ENCODE measurements at regions not wholly inside any gene's neighbourhood (a gene's known extent, or its start where the extent isn't known, plus 50 kb on each side); places are given as distances from the start of the nearest gene placed in this dataset.

GRCh38 chr5:135251093-135251492, 147.9 kb downstream of the MACROH2A1 start:
- H3K79me2 ChIP-seq (ENCODE audit: insufficient read depth), result no peaks in the 10 kb centered on the region
- H3F3A ChIP-seq (replicated peaks; ENCODE audit: insufficient read depth), result peaks cover 19% of the 10 kb centered on the region
- POLR2A ChIA-PET, result no interaction called here
- no peak for DNase-seq
- no peaks in the 10 kb centered on the region for H3K27me3 ChIP-seq (ENCODE audit: insufficient read depth)
- H3K27ac ChIP-seq (ENCODE audit: low read depth in 2 of 2, low read length in 1 of 2), result no peak overlapping the region
- H3K9me3 ChIP-seq, result no peaks in the 10 kb centered on the region
- CTCF ChIA-PET, result no interaction called here
- no peaks in the 10 kb centered on the region for H3K9me2 ChIP-seq
- H3K9ac ChIP-seq, result no peak overlapping the region
- 91% methylated on average over 8 of the region's 8 CpGs for whole genome bisulfite sequencing (ENCODE audit: low lambda C conversion rate)
- H4K20me1 ChIP-seq (ENCODE audit: insufficient read depth), result no peaks in the 10 kb centered on the region
- H3K4me2 ChIP-seq, result no peak overlapping the region
- H3K36me3 ChIP-seq (replicated peaks in 1 of 2; ENCODE audit: control insufficient read depth in 1 of 2, insufficient read depth in 2 of 2, low read length in 1 of 2), result no peaks in the 10 kb centered on the region
- no peak overlapping the region for H2AFZ ChIP-seq (ENCODE audit: low read depth)
- H3K4me3 ChIP-seq (ENCODE audit: low read depth in 2 of 2, low read length in 1 of 2), result no peak overlapping the region
- TF ChIP-seq RAD21 (IDR thresholded peaks at IDR 0.05; ENCODE audit: low read length) (no peak), NFIC (IDR thresholded peaks at IDR 0.05; ENCODE audit: borderline replicate concordance) (no peak), FOSL2 (IDR thresholded peaks at IDR 0.05; ENCODE audit: borderline replicate concordance, low read depth) (no peak), TAF1 (IDR thresholded peaks at IDR 0.05; ENCODE audit: borderline replicate concordance, low read depth, low read length) (no peak), RFX5 (IDR thresholded peaks at IDR 0.05; ENCODE audit: low read length) (no peak), TCF12 (IDR thresholded peaks at IDR 0.05) (no peak), ZBTB33 (IDR thresholded peaks at IDR 0.05; ENCODE audit: borderline replicate concordance, low read depth) (no peak), SMC3 (IDR thresholded peaks at IDR 0.05; ENCODE audit: low read depth, low read length) (no peak), ELF1 (IDR thresholded peaks at IDR 0.05) (no peak), FOXM1 (IDR thresholded peaks at IDR 0.05; ENCODE audit: low read depth) (no peak), RXRA (IDR thresholded peaks at IDR 0.05; ENCODE audit: borderline replicate concordance, low read depth) (no peak), MXI1 (IDR thresholded peaks at IDR 0.05; ENCODE audit: low read depth, low read length) (no peak), EP300 (IDR thresholded peaks at IDR 0.05; ENCODE audit: borderline replicate concordance in 1 of 2, low read depth in 1 of 2, low read length in 1 of 2) (no peak), CHD2 (IDR thresholded peaks at IDR 0.05; ENCODE audit: low read length, partially characterized antibody) (no peak), IRF3 (IDR thresholded peaks at IDR 0.05; ENCODE audit: low read depth, low read length) (no peak), EZH2phosphoT487 (IDR thresholded peaks at IDR 0.05; ENCODE audit: borderline replicate concordance, low read depth) (no peak), POLR2AphosphoS5 (IDR thresholded peaks at IDR 0.05; ENCODE audit: low read depth, low read length) (no peak), PBX3 (IDR thresholded peaks at IDR 0.05) (no peak), YY1 (IDR thresholded peaks at IDR 0.05; ENCODE audit: low read depth) (no peak), REST (IDR thresholded peaks at IDR 0.05; ENCODE audit: low read depth, low read length) (no peak)
- peaks cover 18 to 21% of the 10 kb centered on the region in 2 experiments for H3K4me1 ChIP-seq (ENCODE audit: control insufficient read depth in 1 of 2, insufficient read depth in 2 of 2, low read depth in 1 of 2, low read length in 1 of 2)
